Right ventricle myocardium superior (tissue), 1 donor: ENCODE measurements at regions not wholly inside any gene's neighbourhood (a gene's known extent, or its start where the extent isn't known, plus 50 kb on each side); places are given as distances from the start of the nearest gene placed in this dataset.
A peak's percentile ranks its signal among the peaks of the same experiment; 100 is the strongest.
"Not testable (repeated sequence)": the region's sequence is repeated elsewhere in the genome, so short reads cannot be mapped to it uniquely, and the experiment has no call there.

ENCODE experiments used
- ATAC-seq: fragments of 200-7000 bp; cut with Tn5 transposase; one replicate; pipeline ENCODE4 v1.9.1; 2020; ENCODE audit warnings: mild to moderate bottlenecking; ENCODE audit not compliant: poor library complexity
- DNase-seq: peaks from one replicate; pipeline ENCODE4 v3.0.0-alpha.2; 2020
- intact Hi-C: fragments of 100-400 bp; cut with DNase I; formaldehyde crosslinking; loops from one replicate; pipeline ENCODE4 v1.11.2; 2022
- donor health status: DM: no; HTN: yes; CAD: no; lungs with severe emphysema.

DNA sequence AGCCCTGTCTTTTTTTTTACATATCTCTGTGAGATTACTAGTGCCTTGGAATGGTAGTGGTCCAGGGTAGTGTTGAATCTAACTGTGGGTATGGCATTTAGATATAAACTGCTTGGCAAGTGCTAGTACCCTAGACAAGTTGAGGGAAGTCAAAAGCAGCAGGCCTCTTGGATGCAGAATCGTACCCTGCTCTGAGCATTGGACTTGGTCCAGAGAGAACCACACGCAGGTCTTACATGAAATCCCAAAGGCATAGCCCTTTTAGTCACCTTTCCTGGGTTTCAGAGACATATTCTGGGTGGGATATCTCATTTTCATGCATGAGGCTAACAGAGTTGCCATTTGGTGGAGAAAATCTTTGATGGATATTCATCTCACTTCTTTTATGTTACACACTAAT is 641.4 kb downstream of the PDCD6IP start:
- intact Hi-C loops: no loop called here
- no peak for DNase-seq
- ATAC-seq: no peak

DNA sequence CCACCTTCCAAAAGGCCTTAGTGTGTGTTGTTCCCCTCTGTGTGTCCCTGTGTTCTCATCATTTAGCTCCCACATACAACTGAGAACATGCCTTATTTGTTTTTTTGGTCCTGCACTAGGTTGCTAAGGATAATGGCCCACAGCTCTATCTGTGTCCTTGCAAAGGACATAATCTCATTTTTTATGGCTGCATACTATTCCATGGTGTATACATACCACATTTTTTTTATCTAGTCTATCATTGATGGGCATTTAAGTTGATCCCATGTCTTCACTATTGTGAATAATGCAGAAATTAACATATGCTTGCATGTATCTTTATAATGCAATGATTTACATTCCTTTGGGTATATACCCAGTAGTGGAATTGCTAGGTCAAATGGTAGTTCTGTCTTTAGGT is 645.7 kb downstream of the PDCD6IP start:
- DNase-seq (no peak), ATAC-seq (no peak)
- intact Hi-C loops: no loop called here

DNA sequence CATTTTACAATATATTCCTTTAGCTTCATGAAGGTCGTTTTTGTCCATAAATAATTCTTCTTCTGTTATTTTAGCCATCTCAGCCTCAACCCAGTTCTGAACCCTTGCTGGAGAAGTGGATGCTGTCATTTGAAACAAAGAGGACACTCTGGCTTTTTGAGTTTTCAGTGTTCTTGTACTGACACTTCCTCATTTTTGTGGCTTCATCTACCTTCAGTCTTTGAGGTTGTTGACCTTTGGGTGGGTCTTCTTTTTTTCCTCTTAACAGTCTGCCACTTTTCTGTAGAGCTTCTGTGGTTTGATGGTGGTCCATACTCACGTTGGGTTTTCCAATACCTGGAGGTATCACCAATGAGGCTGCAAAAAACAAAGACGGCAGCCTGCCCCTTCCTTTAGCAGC is 650.9 kb downstream of the PDCD6IP start:
- intact Hi-C loops: no loop called here
- no peak for ATAC-seq
- DNase-seq: no peak

DNA sequence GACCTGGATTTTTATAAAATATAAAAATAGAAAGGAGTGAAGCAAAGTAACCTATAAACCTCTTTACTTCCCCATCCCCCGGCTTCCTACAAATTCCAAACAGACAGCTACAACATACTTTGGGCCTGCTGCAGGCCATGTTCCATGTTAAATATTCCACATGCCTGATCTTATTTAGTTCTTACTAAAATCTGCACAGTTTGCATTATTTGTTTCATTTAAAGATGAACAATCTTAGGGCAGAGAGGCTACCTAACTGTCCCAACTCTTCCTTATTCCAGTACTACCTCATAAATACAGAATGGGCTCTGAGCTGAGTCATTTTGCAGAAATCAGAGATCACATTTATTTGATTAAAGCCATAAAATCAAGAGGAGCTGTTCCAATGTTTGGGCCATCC is 665.0 kb downstream of the PDCD6IP start:
- DNase-seq (no peak), ATAC-seq (no peak)
- intact Hi-C loops: no loop called here

DNA sequence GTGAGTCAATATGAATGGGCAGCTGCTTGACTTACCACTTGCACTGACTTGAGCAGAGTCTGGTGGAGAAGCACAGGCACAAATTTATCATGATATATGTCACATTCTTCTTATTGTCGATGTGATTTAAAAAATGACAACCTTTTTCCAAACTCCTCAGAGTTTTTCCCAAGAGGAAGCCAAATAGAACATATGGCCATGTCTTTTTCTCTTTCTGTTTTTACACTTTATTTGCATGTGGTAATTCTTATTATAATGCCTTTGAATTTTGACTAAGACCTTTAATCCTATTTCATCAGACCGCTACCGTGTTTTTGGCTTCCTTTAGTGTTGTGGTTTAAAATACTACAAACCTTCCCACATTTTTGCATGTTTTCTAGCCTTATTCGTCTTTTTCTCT is 666.2 kb downstream of the PDCD6IP start:
- intact Hi-C loops: no loop called here
- no peak for ATAC-seq
- no peak for DNase-seq

DNA sequence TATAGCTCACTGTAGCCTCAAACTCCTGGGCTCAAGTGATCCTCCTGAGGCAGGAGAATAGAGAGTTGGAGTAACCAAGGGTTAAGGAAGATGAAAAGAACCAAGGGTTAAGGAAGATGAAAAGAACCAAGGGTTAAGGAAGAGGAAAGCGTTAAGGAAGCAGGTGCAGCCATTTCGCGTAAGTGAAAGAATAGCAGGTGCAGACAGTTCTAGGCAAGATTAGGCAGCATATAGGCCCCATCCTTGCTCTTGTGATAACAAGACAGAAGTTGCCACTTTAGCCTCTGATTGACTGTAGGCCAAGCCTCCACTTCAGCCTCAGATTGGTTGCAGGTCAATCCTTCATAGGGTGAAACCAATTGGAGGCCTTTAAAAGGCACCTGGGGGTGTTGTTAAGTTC is 677.4 kb downstream of the PDCD6IP start:
- ATAC-seq (no peak), DNase-seq (no peak)
- intact Hi-C loops: no loop called here

DNA sequence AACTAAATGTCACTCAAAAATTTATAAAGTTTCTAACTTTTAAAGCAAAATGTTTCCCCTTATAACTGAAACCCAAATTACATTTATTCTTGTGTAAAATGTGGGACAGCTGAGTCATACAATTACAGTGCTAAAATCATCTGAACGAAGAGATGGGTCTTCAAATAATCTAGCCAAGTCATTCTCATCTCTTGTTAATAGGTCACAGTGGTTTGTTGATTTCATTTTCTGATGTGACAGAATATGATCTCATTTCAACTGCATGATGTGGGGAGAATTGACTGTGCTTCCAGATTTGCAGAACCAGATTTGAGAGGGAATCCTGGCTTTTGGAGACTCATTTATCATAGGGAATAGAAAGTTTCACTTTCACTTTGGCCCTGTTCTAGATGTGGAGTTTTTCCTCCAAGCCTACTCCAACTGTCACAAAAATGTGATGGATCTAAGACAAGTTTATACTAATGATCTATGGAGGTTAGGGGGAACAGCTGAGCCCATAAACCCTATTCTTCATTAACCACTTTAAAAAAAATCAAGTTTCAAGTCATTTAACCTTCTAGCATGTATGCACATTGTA is 685.0 kb downstream of the PDCD6IP start:
- ATAC-seq (no peak), DNase-seq (no peak)
- intact Hi-C loops: no loop called here

DNA sequence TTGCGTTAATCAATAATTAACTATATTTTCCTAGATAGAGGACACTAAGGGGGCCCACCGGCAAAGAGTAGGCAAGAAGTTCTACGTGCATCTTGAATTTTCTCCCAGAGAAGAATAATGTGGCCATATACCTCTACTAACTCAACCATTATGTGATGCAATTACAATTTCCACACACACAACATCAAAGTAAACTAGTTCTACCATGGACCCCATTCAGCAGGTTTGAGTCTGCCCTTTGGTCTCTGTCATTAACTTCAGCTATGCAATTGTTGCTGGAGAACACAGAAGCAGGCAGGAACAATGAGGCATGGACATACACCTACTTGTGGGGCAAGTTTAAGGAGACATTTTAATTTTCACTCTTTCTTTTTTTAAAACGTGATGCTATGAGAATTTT is 705.9 kb downstream of the PDCD6IP start:
- no peak for ATAC-seq
- intact Hi-C loops: no loop called here
- no peak for DNase-seq

DNA sequence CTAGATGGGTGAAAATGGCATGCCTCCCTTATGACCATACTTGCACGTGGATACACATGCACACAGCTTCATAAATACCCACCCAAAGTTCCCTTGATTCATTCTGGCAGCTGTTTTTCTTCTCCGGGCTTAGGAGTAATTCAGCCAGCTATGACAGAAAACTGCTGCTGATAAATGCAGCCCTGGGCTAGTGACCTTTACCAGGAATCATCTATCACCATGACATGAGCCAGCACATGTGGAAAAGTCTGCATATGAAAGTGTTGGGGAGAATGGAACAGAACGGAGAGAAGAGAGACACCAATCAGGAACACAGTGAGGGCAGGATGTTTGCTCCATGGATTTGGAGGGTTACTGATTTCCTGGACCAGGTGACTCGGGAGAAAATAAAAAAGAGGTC is 706.3 kb downstream of the PDCD6IP start:
- ATAC-seq: no peak
- no peak for DNase-seq
- intact Hi-C loops: no loop called here

DNA sequence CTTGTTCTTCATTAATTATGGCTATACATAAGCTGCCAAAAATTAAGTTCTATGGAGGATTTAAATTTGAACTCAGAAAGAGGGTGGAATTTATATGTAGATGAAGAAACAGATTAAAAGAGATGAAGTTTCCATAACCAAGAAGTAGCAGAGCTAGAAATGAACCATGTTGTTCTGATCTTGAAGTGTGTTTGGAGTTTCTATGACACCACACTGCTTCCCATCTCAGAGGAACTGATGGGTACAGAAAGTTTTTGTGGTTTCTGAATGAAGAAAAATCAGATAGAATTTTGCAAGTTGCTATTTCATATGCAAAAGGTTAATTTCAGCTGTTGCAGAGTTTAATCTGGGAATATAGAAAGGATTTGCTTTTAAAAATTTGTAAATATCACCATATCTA is 710.3 kb downstream of the PDCD6IP start:
- ATAC-seq: no peak
- DNase-seq: no peak
- intact Hi-C loops: no loop called here

DNA sequence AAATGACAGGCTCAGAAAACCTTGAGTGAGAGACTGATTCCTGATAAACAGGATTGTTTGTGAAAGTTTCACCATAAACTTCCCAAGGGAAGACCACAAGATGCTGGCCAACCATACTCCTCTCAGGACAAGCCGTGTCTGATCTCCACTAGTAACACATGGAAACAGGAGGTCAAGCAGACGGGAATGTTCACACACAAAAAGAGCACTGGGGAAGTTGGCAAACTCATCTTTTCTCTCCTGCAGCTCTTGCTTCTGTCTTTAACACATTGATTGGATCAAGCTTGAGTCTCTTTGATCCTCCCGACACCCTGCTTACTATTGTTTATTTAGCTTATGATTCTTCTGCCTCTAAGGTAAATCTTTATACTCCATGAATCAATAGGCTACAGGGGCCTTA is 713.5 kb downstream of the PDCD6IP start:
- intact Hi-C loops: no loop called here
- DNase-seq (no peak), ATAC-seq (no peak)

DNA sequence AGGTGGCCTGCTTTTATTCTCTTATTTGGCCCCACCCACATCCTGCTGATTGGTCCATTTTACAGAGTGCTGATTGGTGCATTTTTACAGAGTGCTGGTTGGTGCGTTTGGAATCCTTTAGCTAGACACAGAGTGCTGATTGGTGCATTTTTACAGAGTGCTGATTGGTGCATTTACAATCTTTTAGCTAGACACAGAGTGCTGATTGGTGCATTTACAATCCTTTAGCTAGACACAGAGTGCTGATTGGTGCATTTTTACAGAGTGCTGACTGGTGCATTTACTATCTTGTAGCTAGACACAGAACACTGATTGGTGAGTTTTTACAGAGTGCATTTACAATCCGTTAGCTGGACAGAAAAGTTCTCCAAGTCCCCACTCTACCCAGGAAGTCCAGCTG is 720.6 kb downstream of the PDCD6IP start:
- intact Hi-C loops, DNase-seq, ATAC-seq: not testable (repeated sequence)

DNA sequence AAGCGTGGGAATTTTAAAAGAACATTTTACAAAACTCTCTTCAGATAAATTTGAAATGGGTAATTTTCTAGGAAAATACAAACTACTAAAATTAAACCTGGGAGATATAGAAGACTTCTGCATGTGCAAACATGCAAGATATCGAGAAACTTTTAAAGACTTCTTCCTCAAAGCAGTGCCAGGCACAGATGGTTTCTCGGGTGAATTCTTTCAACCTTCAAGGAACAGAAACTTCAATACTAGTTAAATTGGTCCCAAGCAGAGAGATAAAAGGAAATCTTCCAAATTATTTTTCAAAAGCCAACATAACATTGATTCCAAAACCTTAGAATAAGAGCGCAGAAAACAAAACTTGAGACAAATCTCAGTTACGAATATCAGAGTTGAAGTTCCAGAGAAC is 732.7 kb downstream of the PDCD6IP start:
- intact Hi-C loops: no loop called here
- no peak for DNase-seq
- ATAC-seq: no peak

DNA sequence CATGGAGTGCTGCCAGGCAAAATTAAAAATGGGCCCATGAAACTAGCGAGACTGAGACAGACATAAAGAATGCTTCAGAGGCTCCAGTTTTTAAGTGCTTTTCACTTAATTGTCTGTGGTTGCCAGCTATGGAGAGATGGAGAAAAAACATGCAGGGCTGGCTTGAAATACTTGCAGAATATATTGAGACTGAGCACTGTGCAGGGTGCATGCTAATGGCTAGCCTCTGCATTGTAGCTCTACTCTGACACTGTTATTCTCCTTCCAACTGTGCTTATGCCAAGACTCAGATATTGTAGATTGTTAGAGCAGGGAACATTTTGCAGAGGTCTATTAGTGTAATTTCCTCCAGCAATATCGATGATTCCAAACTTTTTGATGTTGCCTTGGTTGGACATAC is 735.0 kb downstream of the PDCD6IP start:
- intact Hi-C loops: no loop called here
- DNase-seq: no peak
- ATAC-seq: no peak

DNA sequence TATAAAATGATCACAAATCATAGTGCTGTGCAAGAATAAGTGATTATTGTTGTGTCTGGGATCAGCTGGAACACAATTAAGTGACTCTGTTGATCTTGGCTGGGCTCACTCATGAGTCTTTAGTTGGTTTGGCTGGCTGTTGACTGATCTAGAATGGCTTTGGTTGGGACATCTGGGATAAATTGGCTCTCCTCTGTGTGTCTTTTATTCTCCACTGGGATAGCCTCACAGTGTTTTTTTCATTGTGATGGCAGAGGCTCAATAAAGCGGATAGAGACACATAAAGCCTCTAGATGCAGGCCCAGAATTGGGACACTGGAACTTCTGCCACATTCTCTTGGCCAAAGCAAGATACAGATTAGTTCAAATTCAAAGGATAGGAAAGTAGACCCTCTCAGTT is 735.6 kb downstream of the PDCD6IP start:
- no peak for DNase-seq
- ATAC-seq: peak; percentile 67
- intact Hi-C loops: no loop called here

DNA sequence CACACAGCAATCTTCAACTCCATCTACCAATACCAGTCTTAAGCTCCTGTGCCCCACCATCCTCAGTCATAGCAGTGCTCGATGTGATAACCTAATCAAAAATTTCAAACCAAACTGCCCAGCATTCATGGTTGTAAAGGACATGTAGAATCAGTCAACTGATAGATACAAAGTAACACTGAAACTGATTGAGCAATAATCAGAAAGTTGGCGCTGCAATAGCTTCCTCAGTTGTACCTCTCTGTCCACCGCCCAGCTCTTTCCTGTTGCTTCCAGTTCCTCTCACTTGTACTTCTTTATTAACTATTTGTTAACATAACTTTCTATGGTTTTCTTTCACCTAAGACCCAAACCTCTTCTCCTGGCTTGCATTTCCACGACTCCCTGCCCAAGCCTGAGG is 745.7 kb downstream of the PDCD6IP start:
- DNase-seq (no peak), ATAC-seq (no peak)
- intact Hi-C loops: no loop called here

DNA sequence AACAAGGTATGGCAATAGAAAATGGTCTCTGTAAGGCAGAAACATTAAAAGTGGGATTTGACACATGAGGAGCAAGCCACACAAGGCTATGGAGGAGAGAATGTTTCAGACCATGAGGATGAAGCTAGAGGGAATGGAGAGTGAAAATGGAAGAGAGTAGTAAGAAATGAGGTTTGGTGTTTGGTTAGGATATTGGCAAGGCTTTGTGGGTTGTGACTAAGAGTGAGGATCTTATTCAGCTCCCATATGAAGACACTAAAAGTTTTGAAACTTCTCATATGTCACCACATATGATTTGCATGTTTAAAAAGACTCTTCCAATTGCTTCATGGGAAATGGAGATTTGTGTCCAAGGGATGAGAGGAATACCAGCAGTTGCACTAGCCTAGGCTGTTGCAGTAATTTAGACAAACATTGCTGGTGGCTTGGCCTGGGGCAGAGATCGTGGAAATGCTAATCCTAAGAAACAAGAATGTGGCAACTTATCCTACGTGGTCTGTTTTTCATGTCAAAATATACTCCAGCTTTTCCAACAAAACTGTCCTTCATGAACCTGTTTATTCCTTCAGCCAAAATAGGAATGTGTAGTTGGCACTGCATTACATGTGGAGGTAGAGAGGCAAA is 749.0 kb downstream of the PDCD6IP start:
- DNase-seq (no peak), ATAC-seq (no peak)
- intact Hi-C loops: no loop called here

DNA sequence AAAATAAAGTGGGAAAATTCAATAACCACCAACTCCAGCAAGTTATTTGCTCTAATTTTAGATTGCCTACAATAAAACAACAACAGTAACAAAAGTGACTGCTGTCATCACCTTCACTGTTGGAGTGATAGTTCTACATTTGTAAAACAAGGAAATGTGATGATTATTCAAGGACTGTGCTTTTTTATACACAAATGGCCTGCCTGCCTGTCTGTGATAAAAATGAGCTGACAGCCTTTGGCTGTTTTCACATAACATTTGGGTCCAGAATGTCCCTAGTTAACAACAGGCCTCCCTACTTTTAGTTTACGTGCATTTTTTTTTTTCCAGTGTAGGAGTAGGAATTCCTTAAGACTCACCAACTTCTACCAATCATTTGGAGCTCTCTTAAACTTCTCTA is 768.8 kb downstream of the PDCD6IP start:
- intact Hi-C loops: no loop called here
- DNase-seq: no peak
- peak; percentile 90 for ATAC-seq

DNA sequence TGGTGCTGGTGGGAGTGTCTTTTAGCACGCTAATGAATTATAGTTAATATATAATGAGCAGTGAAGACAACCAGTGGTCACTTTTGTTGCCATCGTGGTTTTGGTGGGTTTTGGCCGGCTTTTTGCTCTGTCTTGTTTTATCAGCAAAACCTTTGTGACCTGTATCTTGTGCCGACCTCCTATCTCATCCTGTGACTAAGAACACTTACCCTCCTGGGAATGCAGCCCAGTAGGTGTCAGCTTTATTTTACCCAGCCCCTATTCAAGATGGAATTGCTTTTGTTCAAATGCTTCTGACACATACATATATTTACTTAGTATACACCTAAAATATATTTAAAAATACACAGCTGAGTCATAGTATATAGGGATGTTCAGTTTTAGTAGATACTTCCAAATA is 770.3 kb downstream of the PDCD6IP start:
- intact Hi-C loops: no loop called here
- peak; percentile 70 for ATAC-seq
- no peak for DNase-seq

DNA sequence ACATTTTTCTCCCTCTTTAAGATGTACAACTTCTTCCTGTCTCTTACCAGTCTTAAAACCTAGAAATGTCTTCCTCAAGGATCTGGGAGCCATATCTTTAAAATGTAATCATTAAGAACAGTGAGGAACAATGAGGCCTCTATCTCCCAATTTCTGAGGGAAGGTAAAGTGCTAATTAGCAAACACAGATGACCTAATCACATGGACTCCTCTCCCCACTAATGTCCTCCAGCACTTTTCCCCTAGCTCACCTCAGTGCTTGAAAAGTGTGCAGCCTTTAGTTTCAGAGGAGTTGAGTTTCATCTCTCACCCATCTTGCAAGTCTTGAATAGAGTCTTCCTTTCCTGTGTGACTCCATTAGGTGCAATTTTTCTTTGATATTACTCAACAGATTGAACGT is 771.0 kb downstream of the PDCD6IP start:
- intact Hi-C loops: no loop called here
- no peak for ATAC-seq

More for the DNA sequence above, 771.0 kb downstream of the PDCD6IP start:
- no peak for DNase-seq
